HCT116 (cell line): ENCODE measurements at regions not wholly inside any gene's neighbourhood (a gene's known extent, or its start where the extent isn't known, plus 50 kb on each side); places are given as distances from the start of the nearest gene placed in this dataset.

Experiments used
- ATAC-seq: fragments of 200-7000 bp; cut with Tn5 transposase; 2 replicates; pipeline ENCODE4 v1.9.1; 2020; ENCODE audit warnings: mild to moderate bottlenecking, moderate library complexity
- BruUV-seq: library from RNA; stranded (reverse); fragments of 400-500 nt; replicated peaks from 2 replicates; lab custom pipeline; 2021; lab: Mats Ljungman, UMichigan
- CTCF ChIA-PET: fragments of 300-600 bp; sonication (Branson Sonifier 250); formaldehyde crosslinking; loops from one replicate; lab custom pipeline; 2021; ENCODE audit warnings: antibody characterized with exemption; lab: Charles Lee
- POLR2A ChIA-PET: fragments of 300-600, 350-600 bp; sonication (Branson Sonifier 250); formaldehyde crosslinking; loops from one replicate; lab custom pipeline; 2021; ENCODE audit warnings: antibody characterized with exemption; lab: Charles Lee
- RAD21 ChIA-PET, 2 experiments: fragments of 300-600 bp; sonication (Branson Sonifier 250); formaldehyde crosslinking; loops; one replicate each; lab custom pipeline; 2023; ENCODE audit warnings: low total read pairs in 2 of 2; ENCODE audit not compliant: uncharacterized antibody in 2 of 2, unreplicated experiment in 2 of 2, low non-redundant PET in 1 of 2; lab: Charles Lee
- DNase-seq: peaks from one replicate; pipeline ENCODE4 v3.0.0-alpha.2; 2010; ENCODE audit warnings: low read depth, low spot score
- H2AFZ ChIP-seq: fragments of 200-600 bp; shearing (Covaris generic), sonication (generic); 2 replicates; pipeline ENCODE4 v1.6.1; 2017; ENCODE audit warnings: low read depth, mixed run types, mixed read lengths, antibody characterized with exemption, low read length; ENCODE audit not compliant: poor library complexity, severe bottlenecking
- H3K27ac ChIP-seq: 2 replicates; pipeline ENCODE4 v1.5.1; 2012; ENCODE audit warnings: low read depth, low read length
- H3K27me3 ChIP-seq: fragments of 200-600 bp; sonication (generic); 2 replicates; pipeline ENCODE4 v1.6.1; 2016; ENCODE audit warnings: mixed run types, low read length, mixed read lengths; ENCODE audit not compliant: insufficient read depth
- H3K36me3 ChIP-seq, 2 experiments: fragments of 200-500 bp in 1 of 2; fragments of 200-600 bp in 1 of 2; sonication (Bioruptor generic) in 1 of 2; sonication (generic) in 1 of 2; 2 replicates each; pipeline versions ENCODE4 v1.5.1 to v1.6.1; 2014 to 2016; ENCODE audit warnings: low read length in 2 of 2, inconsistent platforms in 1 of 2, mixed read lengths in 1 of 2, mixed run types in 1 of 2; ENCODE audit not compliant: insufficient read depth in 2 of 2, control insufficient read depth in 1 of 2
- H3K4me1 ChIP-seq, 2 experiments: fragments of 200-600 bp in 1 of 2; sonication (generic) in 1 of 2; 2 replicates each; pipeline versions ENCODE4 v1.5.1 to v1.6.1; 2012 to 2017; ENCODE audit warnings: low read length in 2 of 2, inconsistent platforms in 1 of 2, mild to moderate bottlenecking in 1 of 2, mixed read lengths in 1 of 2, mixed run types in 1 of 2, moderate library complexity in 1 of 2; ENCODE audit not compliant: insufficient read depth in 2 of 2, control insufficient read depth in 1 of 2
- H3K4me2 ChIP-seq: fragments of 200-600 bp; sonication (generic); 2 replicates; pipeline ENCODE4 v1.6.1; 2017; ENCODE audit warnings: mixed run types, low read length, mixed read lengths
- H3K4me3 ChIP-seq, 2 experiments: fragments of 200-600 bp in 1 of 2; sonication (generic) in 1 of 2; replicated peaks in 1 of 2; 2 replicates each; pipeline ENCODE4 v1.5.1; 2011 to 2016; ENCODE audit warnings: low read length in 2 of 2, control low read depth in 1 of 2, low read depth in 1 of 2, mild to moderate bottlenecking in 1 of 2, mixed read lengths in 1 of 2, mixed run types in 1 of 2
- H3K79me2 ChIP-seq: fragments of 200-600 bp; sonication (generic); 2 replicates; pipeline ENCODE4 v1.6.1; 2017; ENCODE audit warnings: mild to moderate bottlenecking, mixed run types, low read length, moderate library complexity, mixed read lengths; ENCODE audit not compliant: insufficient read depth
- H3K9ac ChIP-seq: fragments of 200-600 bp; sonication (generic); 2 replicates; pipeline ENCODE4 v1.6.1; 2016; ENCODE audit warnings: low read length, mixed read lengths
- H3K9me2 ChIP-seq: fragments of 200-600 bp; sonication (generic), shearing (Covaris generic); 2 replicates; pipeline ENCODE4 v1.6.1; 2017; ENCODE audit warnings: mixed run types, mild to moderate bottlenecking, moderate library complexity; ENCODE audit not compliant: insufficient read depth
- H3K9me3 ChIP-seq, 2 experiments: fragments of 200-500 bp in 1 of 2; fragments of 200-600 bp in 1 of 2; sonication (Bioruptor generic) in 1 of 2; sonication (generic) in 1 of 2; 2 replicates each; pipeline ENCODE4 v1.6.1; 2014 to 2017; ENCODE audit warnings: low read length in 2 of 2, mixed read lengths in 2 of 2, inconsistent platforms in 1 of 2, low read depth in 1 of 2, mild to moderate bottlenecking in 1 of 2, mixed run types in 1 of 2, moderate library complexity in 1 of 2; ENCODE audit not compliant: control insufficient read depth in 1 of 2, insufficient read depth in 1 of 2
- H4K20me1 ChIP-seq: fragments of 200-600 bp; sonication (generic), shearing (Covaris generic); 2 replicates; pipeline ENCODE4 v1.6.1; 2017; ENCODE audit warnings: mixed run types, mild to moderate bottlenecking, moderate library complexity; ENCODE audit not compliant: insufficient read depth
- ATF3 ChIP-seq: IDR thresholded peaks from 2 replicates; pipeline ENCODE4 v1.6.1; 2012
- CBX3 ChIP-seq: IDR thresholded peaks from 2 replicates; pipeline ENCODE4 v1.6.1; 2012; ENCODE audit warnings: low read depth
- CEBPB ChIP-seq: IDR thresholded peaks from 2 replicates; pipeline ENCODE4 v1.6.1; 2012; ENCODE audit warnings: low read depth
- EGR1 ChIP-seq: IDR thresholded peaks from 2 replicates; pipeline ENCODE4 v1.6.1; 2012; ENCODE audit warnings: low read depth
- ELF1 ChIP-seq: IDR thresholded peaks from 2 replicates; pipeline ENCODE4 v1.6.1; 2012; ENCODE audit warnings: low read depth, borderline replicate concordance
- EZH2 ChIP-seq: fragments of 200-600 bp; sonication (generic); IDR thresholded peaks from 2 replicates; pipeline ENCODE4 v1.6.1; 2017; ENCODE audit warnings: antibody characterized with exemption, mixed run types
- EZH2phosphoT487 ChIP-seq: fragments of 200-600 bp; IDR thresholded peaks from 2 replicates; pipeline ENCODE4 v1.6.1; 2018; ENCODE audit warnings: antibody characterized with exemption, borderline replicate concordance
- FOSL1 ChIP-seq: IDR thresholded peaks from 2 replicates; pipeline ENCODE4 v1.6.1; 2012; ENCODE audit warnings: low read depth
- JUND ChIP-seq: IDR thresholded peaks from 2 replicates; pipeline ENCODE4 v1.6.1; 2012
- POLR2A ChIP-seq: IDR thresholded peaks from 2 replicates; pipeline ENCODE4 v1.7.0; 2011; ENCODE audit warnings: borderline replicate concordance; ENCODE audit not compliant: insufficient read depth, insufficient read length; ENCODE audit errors: extremely low read depth
- POLR2AphosphoS5 ChIP-seq: IDR thresholded peaks from 2 replicates; pipeline ENCODE4 v1.6.1; 2011; ENCODE audit warnings: mild to moderate bottlenecking, low read depth, low read length, moderate library complexity
- SIN3A ChIP-seq: IDR thresholded peaks from 2 replicates; pipeline ENCODE4 v1.6.1; 2012; ENCODE audit warnings: low read depth
- SP1 ChIP-seq: IDR thresholded peaks from 2 replicates; pipeline ENCODE4 v1.6.1; 2012; ENCODE audit warnings: low read depth
- SRF ChIP-seq: IDR thresholded peaks from 2 replicates; pipeline ENCODE4 v1.6.1; 2012; ENCODE audit warnings: low read depth
- TCF7L2 ChIP-seq: IDR thresholded peaks from 2 replicates; pipeline ENCODE4 v1.7.0; 2011; ENCODE audit warnings: borderline replicate concordance, inconsistent platforms; ENCODE audit not compliant: insufficient read depth, insufficient read length; ENCODE audit errors: extremely low read depth
- YY1 ChIP-seq: IDR thresholded peaks from 2 replicates; pipeline ENCODE4 v1.6.1; 2011; ENCODE audit warnings: low read length, low read depth, moderate library complexity, mild to moderate bottlenecking; ENCODE audit not compliant: insufficient replicate concordance; ENCODE audit errors: extremely low read depth
- ZFX ChIP-seq: fragments of 450-650 bp; IDR thresholded peaks from 2 replicates; pipeline ENCODE4 v1.6.1; 2017
- ZNF274 ChIP-seq: fragments of 200-500 bp; sonication (Bioruptor generic); IDR thresholded peaks from 2 replicates; pipeline ENCODE4 v1.6.1; 2014; ENCODE audit warnings: mild to moderate bottlenecking, low read depth, low read length, inconsistent platforms
- intact Hi-C: fragments of 100-400 bp; cut with micrococcal nuclease; formaldehyde crosslinking; loops from 2 replicates; pipeline ENCODE4 v1.10.0; 2022

GRCh38 chr5:23367874-23368273 is 139.5 kb upstream of the PRDM9 start:
- Histone ChIP-seq H2AFZ (no peak overlapping the region), H3K9me3 (peaks cover 4 to 8% of the 10 kb centered on the region in 2 experiments; a peak in 3 of 4 replicates), H4K20me1 (no peaks in the 10 kb centered on the region), H3K27me3 (no peaks in the 10 kb centered on the region), H3K9me2 (no peaks in the 10 kb centered on the region), H3K4me1 (no peaks in the 10 kb centered on the region), H3K36me3 (no peaks in the 10 kb centered on the region), H3K27ac (no peak overlapping the region), H3K4me3 (no peak overlapping the region), H3K4me2 (no peak overlapping the region), H3K79me2 (no peaks in the 10 kb centered on the region), H3K9ac (no peak overlapping the region)
- ChIA-PET POLR2A (no interaction called here), RAD21 (no interaction called here), CTCF (no interaction called here)
- no TSS peak for BruUV-seq
- TF ChIP-seq ELF1: no peak
- intact Hi-C loops: no loop called here
- DNase-seq (no peak), ATAC-seq (no peak)

- H3K9me2 ChIP-seq: no peaks in the 10 kb centered on the region
- no peaks in the 10 kb centered on the region for H3K27me3 ChIP-seq
- ChIA-PET CTCF (no interaction called here), POLR2A (no interaction called here), RAD21 (no interaction called here)
- intact Hi-C loops: no loop called here
- no peaks in the 10 kb centered on the region for H4K20me1 ChIP-seq
- H3K9ac ChIP-seq: no peak overlapping the region
- ATAC-seq (no peak), DNase-seq (no peak)
- peaks cover 3 to 12% of the 10 kb centered on the region in 2 experiments; a peak in 3 of 4 replicates for H3K9me3 ChIP-seq
- H3K4me2 ChIP-seq: no peak overlapping the region
- no TSS peak for BruUV-seq
- H3K36me3 ChIP-seq: no peaks in the 10 kb centered on the region
- no peaks in the 10 kb centered on the region for H3K4me1 ChIP-seq
- H3K27ac ChIP-seq: no peak overlapping the region
- no peaks in the 10 kb centered on the region for H3K79me2 ChIP-seq
- TF ChIP-seq CEBPB (no peak), POLR2A (no peak), TCF7L2 (no peak), SP1 (no peak), SRF (no peak), CBX3 (no peak), EZH2 (no peak), ZFX (no peak), YY1 (no peak), SIN3A (no peak), EZH2phosphoT487 (no peak), ZNF274 (no peak), ELF1 (no peak), JUND (no peak), EGR1 (no peak), FOSL1 (no peak), POLR2AphosphoS5 (no peak), ATF3 (no peak)
- H3K4me3 ChIP-seq: no peak overlapping the region
- no peak overlapping the region for H2AFZ ChIP-seq
Observed at GRCh38 chr5:23353286-23353685, 154.1 kb upstream of the PRDM9 start.
